ENCODE measurements at regions not wholly inside any gene's neighbourhood (a gene's known extent, or its start where the extent isn't known, plus 50 kb on each side); places are given as distances from the start of the nearest gene placed in this dataset.
"Not testable (repeated sequence)": the region's sequence is repeated elsewhere in the genome, so short reads cannot be mapped to it uniquely, and the experiment has no call there.

- DNase-seq (ENCODE audit: low read depth, low spot score), result not testable (repeated sequence)
These were observed 658.6 kb upstream of the TMEM132C start for GRCh38 chr12:127608359-127608758.

DNA sequence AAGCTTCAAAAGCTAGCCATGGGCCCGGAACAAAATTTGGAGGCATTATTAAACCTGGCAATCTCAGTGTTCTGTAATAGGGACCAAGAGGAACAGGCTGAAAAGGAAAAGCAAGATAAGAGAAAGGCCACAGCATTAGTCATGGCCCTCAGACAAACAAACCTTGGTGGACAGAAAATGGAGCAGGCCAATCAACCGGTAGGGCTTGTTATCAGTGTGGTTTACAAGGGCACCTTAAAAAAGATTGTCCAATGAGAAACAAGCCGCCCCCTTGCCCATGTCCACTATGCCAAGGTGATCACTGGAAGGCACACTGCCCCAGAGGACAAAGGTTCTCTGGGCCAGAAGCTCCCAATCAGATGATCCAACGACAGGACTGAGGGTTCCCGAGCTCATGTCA is 653.9 kb upstream of the TMEM132C start:
- DNase-seq (ENCODE audit: low read depth, low spot score), result peak; percentile 37

- DNase-seq (ENCODE audit: low read depth, low spot score), result no peak
These were observed 646.9 kb upstream of the TMEM132C start for GRCh38 chr12:127619869-127620734.

GRCh38 chr12:127620735-127621355 is 646.1 kb upstream of the TMEM132C start:
- no peak for DNase-seq (ENCODE audit: low read depth, low spot score)

DNA sequence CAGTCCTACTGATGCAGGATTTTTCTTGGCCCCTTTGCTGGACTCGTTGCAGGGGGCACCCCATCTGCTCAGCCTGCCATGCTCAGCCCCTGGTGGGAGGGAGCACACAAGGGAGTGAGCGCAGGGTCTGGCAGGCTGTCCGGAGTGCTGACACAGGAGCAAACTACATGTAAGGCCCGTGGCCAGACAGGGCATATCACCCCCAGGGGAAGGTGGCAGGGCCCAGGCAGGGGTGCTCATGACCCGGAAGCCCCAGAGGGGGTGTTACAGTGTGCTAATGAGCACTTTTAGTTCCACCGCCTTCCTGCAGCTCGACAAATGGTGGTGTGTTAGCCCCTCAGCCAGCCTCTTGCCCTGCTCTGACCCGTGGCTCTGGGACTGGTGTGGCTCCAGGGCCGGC is 645.6 kb upstream of the TMEM132C start:
- DNase-seq (ENCODE audit: low read depth, low spot score), result no peak

- no peak for DNase-seq (ENCODE audit: low read depth, low spot score)
These were observed 643.6 kb upstream of the TMEM132C start for GRCh38 chr12:127623362-127623761.

DNA sequence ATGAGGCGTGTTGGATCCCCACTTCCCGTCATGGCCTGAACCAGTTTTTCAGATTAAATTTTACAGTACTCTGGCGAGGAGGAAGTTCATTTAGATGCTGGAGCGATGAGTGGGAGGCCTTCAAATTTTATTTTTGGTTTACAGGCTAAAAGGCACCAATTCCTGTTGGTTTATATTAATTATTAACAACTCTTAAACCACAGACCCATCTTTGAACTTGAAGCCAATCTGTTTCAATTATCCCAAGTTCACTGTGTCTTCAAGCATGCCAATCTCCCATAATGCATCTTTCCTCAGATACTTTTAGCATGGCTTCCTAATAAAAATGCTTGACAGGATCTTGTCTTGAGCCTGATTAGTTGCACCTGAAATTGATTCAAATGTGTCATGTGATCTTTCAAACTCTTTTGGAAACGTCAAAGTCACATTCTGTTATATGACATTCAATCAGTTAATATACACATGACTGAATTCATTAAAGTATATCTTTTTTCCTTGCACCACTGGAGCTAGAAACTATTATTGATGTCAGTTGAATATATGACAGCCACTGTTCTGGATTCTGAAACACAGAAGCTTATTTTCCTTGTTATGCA is 641.7 kb upstream of the TMEM132C start:
- DNase-seq (ENCODE audit: low read depth, low spot score), result no peak

DNA sequence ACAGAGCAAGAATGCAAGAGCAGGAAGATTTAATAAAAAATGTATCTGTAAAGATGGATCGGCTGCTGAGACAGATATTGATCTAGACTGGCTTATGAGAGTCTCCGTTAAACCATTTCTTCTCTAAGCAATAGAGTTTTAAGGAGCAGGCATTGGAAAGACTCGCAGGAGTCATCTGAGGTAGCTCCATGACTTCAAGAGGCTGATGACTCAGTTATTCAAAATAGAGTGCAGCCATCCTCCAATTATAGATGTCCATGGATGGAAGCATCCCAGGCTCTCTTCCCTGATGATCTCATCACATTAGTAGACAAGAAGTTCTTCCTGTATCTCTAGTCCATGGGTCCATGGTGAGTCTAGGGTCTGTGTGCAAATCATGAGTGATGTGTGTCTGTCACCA is 638.3 kb upstream of the TMEM132C start:
- DNase-seq (ENCODE audit: low read depth, low spot score), result peak; percentile 22

GRCh38 chr12:127629066-127629820 is 637.7 kb upstream of the TMEM132C start:
- peak; percentile 12 for DNase-seq (ENCODE audit: low read depth, low spot score)

DNA sequence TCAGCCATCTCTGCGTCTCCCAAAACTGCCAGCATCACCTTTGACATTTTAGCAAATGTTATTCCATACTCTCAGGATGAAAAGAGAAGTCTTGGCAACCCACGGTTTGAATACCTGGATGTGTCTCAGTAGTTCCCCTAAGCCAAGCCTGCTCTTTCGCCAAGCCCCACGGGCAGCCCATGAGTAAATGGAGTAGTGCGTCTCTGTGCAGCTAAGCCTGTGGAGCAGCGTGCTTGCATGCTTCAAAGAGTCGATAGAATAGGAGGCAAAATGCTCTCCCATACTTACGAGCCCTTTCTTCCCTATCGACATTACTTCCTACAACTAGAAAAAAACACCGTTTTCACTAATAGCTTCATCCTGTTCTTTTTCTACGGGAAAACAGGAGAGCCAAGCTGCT is 634.5 kb upstream of the TMEM132C start:
- no peak for DNase-seq (ENCODE audit: low read depth, low spot score)

DNA sequence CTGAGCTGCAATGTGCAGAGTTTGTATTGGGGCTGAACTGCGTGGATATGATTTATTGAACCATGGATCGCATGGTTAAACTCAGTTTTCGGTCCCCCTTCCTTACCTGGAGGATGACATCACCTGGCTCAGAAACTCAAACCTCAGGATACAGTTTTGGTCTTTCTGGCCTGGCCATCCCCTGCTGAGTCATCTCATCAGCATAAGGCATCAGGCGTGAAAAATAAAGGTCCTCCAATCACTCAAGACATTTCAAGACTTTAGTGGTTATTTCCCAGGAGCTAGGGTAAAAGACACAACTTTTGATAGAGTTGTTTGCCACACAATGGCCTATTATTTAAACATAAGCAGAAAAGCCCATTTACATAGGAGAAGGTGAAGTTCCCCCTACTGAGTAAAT is 631.1 kb upstream of the TMEM132C start:
- no peak for DNase-seq (ENCODE audit: low read depth, low spot score)

DNA sequence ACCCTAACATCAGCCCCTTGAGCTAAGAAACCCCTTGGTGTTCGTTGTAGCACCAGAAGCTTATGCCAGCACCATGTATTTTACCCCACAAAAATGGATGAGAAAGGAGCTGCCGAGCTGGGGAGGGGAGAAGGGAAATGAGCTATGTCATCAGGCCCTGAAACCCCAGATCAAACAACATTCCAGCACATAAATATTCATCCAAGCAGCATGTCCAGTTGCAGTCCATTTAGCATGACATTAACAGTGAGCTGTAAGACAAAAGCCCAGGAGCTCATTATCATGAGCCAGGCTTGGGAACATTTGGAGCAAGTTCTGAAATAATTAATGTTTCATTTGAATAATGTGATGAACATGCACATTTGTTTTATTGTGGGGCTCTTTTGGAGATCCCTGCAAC is 630.1 kb upstream of the TMEM132C start:
- no peak for DNase-seq (ENCODE audit: low read depth, low spot score)

GRCh38 chr12:127640181-127640886 is 626.6 kb upstream of the TMEM132C start:
- peak; percentile 68 for DNase-seq (ENCODE audit: low read depth, low spot score)

- DNase-seq (ENCODE audit: low read depth, low spot score), result no peak
These were observed 624.8 kb upstream of the TMEM132C start for GRCh38 chr12:127642208-127642607.

- DNase-seq (ENCODE audit: low read depth, low spot score), result no peak
These were observed 618.6 kb upstream of the TMEM132C start for GRCh38 chr12:127648321-127648720.

DNA sequence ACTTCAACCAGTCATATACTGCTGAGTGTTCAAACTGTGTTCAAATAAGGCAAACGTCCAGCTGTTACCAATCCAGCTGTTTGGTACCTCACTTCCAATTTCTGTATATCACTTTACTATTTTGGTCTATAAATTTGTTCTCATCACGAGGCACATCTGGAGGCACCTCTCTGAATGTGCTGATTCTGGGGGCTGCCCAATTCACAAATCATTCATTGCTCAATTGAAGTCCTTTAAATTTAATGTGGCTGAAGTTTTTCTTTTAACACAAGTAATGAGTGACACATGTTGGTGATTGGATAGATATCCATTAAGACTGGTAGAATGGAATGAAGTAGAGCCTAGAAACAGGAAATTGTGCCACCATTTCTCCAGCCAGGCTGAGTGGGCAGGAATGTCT is 617.0 kb upstream of the TMEM132C start:
- DNase-seq (ENCODE audit: low read depth, low spot score), result no peak

GRCh38 chr12:127650626-127651025 is 616.3 kb upstream of the TMEM132C start:
- peak; percentile 82 for DNase-seq (ENCODE audit: low read depth, low spot score)

- DNase-seq (ENCODE audit: low read depth, low spot score), result no peak
These were observed 614.7 kb upstream of the TMEM132C start for GRCh38 chr12:127652281-127652680.

GRCh38 chr12:127654383-127654985 is 612.5 kb upstream of the TMEM132C start:
- no peak for DNase-seq (ENCODE audit: low read depth, low spot score)

- DNase-seq (ENCODE audit: low read depth, low spot score), result peak; percentile 69
These were observed 611.3 kb upstream of the TMEM132C start for GRCh38 chr12:127655691-127656090.

GRCh38 chr12:127656266-127656665 is 610.7 kb upstream of the TMEM132C start:
- peak; percentile 16 for DNase-seq (ENCODE audit: low read depth, low spot score)
